Loucy (cell line): ENCODE measurements at regions not wholly inside any gene's neighbourhood (a gene's known extent, or its start where the extent isn't known, plus 50 kb on each side); places are given as distances from the start of the nearest gene placed in this dataset.

ENCODE experiments used
- H2AFZ ChIP-seq: fragments of 200-600 bp; sonication (generic); 2 replicates; pipeline ENCODE4 v1.6.0; 2016; ENCODE audit warnings: antibody characterized with exemption, mild to moderate bottlenecking, low read length, moderate library complexity
- H3F3A ChIP-seq: fragments of 200-600 bp; 2 replicates; pipeline ENCODE4 v1.6.0; 2016; ENCODE audit warnings: antibody characterized with exemption, low read depth, mild to moderate bottlenecking
- H3K27me3 ChIP-seq: fragments of 200-600 bp; sonication (generic); 2 replicates; pipeline ENCODE4 v1.6.1; 2014; ENCODE audit warnings: low read length, mild to moderate bottlenecking; ENCODE audit not compliant: insufficient read depth, poor library complexity, severe bottlenecking
- H3K36me3 ChIP-seq: fragments of 200-600 bp; sonication (generic); 2 replicates; pipeline ENCODE4 v1.6.1; 2016; ENCODE audit warnings: low read length; ENCODE audit not compliant: insufficient read depth
- H3K4me1 ChIP-seq: fragments of 200-600 bp; sonication (generic); 2 replicates; pipeline ENCODE4 v1.5.1; 2014; ENCODE audit warnings: low read length, mild to moderate bottlenecking; ENCODE audit not compliant: insufficient read depth, poor library complexity, severe bottlenecking
- H3K4me2 ChIP-seq: fragments of 200-600 bp; sonication (generic); 2 replicates; pipeline ENCODE4 v1.6.0; 2014; ENCODE audit warnings: antibody characterized with exemption, low read length, low read depth, mild to moderate bottlenecking; ENCODE audit not compliant: poor library complexity, severe bottlenecking
- H3K4me3 ChIP-seq: fragments of 200-600 bp; sonication (generic); 2 replicates; pipeline ENCODE4 v1.5.1; 2014; ENCODE audit warnings: low read length, mild to moderate bottlenecking, mixed read lengths; ENCODE audit not compliant: poor library complexity, severe bottlenecking
- H3K79me2 ChIP-seq: fragments of 200-600 bp; sonication (generic); 2 replicates; pipeline ENCODE4 v1.6.1; 2014; ENCODE audit warnings: low read length; ENCODE audit not compliant: insufficient read depth
- H3K9ac ChIP-seq: fragments of 200-600 bp; sonication (generic); 2 replicates; pipeline ENCODE4 v1.6.0; 2014; ENCODE audit warnings: mild to moderate bottlenecking, low read depth, low read length, moderate library complexity; ENCODE audit not compliant: poor library complexity, severe bottlenecking
- H3K9me2 ChIP-seq: fragments of 200-600 bp; sonication (generic); replicated peaks from 2 replicates; pipeline ENCODE4 v1.6.1; 2016; ENCODE audit warnings: low read depth, low read length, mixed read lengths
- H3K9me3 ChIP-seq: fragments of 200-600 bp; sonication (generic); 2 replicates; pipeline ENCODE4 v1.6.1; 2014; ENCODE audit warnings: mild to moderate bottlenecking, antibody characterized with exemption, low read length, low read depth; ENCODE audit not compliant: insufficient read depth
- H4K20me1 ChIP-seq: fragments of 200-600 bp; sonication (generic); 2 replicates; pipeline ENCODE4 v1.6.0; 2014; ENCODE audit warnings: antibody characterized with exemption, low read length, mild to moderate bottlenecking; ENCODE audit not compliant: insufficient read depth, poor library complexity, severe bottlenecking
- EZH2phosphoT487 ChIP-seq: fragments of 200-600 bp; IDR thresholded peaks from 2 replicates; pipeline ENCODE4 v1.6.1; 2018; ENCODE audit warnings: antibody characterized with exemption, mild to moderate bottlenecking, moderate library complexity, borderline replicate concordance
- TF ChIP-seq, protein P1 (sequence below): fragments of 200-600 bp; sonication (generic); conservative IDR thresholded peaks from 2 replicates; pipeline ENCODE4 v1.5.1; 2014; ENCODE audit warnings: mild to moderate bottlenecking, antibody characterized with exemption, low read length

DNA sequence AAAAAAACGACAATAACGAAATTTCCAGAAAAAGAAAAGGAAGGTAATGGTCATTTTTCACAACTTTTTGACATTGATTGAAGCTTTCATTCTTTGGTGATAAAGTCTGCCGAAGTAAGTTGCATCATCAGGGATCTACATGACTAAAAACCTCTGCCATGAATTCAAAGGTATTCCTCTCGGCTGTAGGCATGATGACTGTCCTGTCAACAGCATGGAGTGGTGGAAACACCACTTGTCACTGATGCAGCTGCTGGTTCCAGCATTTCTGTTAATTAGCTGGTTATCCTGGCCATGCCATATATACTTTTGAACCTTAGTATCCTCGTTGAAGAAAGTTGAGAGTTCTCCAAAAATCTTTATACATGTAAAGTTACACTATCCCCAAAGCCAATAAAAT lies 859.0 kb upstream of the ARPP21 start:
- Histone ChIP-seq H3K79me2 (no peaks in the 10 kb centered on the region), H3K27me3 (no peaks in the 10 kb centered on the region), H4K20me1 (no peaks in the 10 kb centered on the region), H3K4me2 (no peak overlapping the region), H3K4me3 (no peak overlapping the region), H3F3A (no peaks in the 10 kb centered on the region), H3K9ac (no peak overlapping the region), H3K9me2 (no peaks in the 10 kb centered on the region), H2AFZ (no peak overlapping the region), H3K9me3 (no peaks in the 10 kb centered on the region), H3K4me1 (peaks cover 7% of the 10 kb centered on the region), H3K36me3 (no peaks in the 10 kb centered on the region)
- TF ChIP-seq EZH2phosphoT487: no peak
- TF ChIP-seq, protein P1, sequence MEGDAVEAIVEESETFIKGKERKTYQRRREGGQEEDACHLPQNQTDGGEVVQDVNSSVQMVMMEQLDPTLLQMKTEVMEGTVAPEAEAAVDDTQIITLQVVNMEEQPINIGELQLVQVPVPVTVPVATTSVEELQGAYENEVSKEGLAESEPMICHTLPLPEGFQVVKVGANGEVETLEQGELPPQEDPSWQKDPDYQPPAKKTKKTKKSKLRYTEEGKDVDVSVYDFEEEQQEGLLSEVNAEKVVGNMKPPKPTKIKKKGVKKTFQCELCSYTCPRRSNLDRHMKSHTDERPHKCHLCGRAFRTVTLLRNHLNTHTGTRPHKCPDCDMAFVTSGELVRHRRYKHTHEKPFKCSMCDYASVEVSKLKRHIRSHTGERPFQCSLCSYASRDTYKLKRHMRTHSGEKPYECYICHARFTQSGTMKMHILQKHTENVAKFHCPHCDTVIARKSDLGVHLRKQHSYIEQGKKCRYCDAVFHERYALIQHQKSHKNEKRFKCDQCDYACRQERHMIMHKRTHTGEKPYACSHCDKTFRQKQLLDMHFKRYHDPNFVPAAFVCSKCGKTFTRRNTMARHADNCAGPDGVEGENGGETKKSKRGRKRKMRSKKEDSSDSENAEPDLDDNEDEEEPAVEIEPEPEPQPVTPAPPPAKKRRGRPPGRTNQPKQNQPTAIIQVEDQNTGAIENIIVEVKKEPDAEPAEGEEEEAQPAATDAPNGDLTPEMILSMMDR: no peak

GRCh38 chr3:34780973-34781372 lies 858.4 kb upstream of the ARPP21 start:
- TF ChIP-seq, protein P1: no peak
- TF ChIP-seq EZH2phosphoT487: no peak
- Histone ChIP-seq H3K9me2 (no peaks in the 10 kb centered on the region), H3K4me3 (no peak overlapping the region), H3K9ac (no peak overlapping the region), H3K27me3 (no peaks in the 10 kb centered on the region), H2AFZ (no peak overlapping the region), H4K20me1 (no peaks in the 10 kb centered on the region), H3K9me3 (no peaks in the 10 kb centered on the region), H3K4me1 (peaks cover 7% of the 10 kb centered on the region), H3K79me2 (no peaks in the 10 kb centered on the region), H3K36me3 (no peaks in the 10 kb centered on the region), H3F3A (no peaks in the 10 kb centered on the region), H3K4me2 (no peak overlapping the region)

DNA sequence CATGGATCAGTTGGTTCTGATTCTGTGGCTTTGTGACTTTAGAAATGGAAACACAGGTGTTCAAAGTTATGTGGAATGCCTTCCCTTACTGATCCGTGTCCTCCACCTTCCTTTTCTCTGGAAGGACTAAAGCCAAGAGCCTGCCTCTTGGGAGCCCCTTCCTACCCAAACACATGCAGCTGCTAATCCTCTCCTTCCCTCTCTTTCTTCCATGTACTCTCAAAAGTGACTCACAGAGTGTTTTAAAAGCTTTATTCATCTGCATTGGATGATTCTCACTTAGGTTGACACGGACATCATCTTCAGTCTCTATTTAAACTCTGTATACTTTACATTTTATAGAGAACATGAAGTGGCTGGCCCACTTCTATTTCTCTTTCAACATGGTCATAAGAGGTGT lies 856.5 kb upstream of the ARPP21 start:
- no peak overlapping the region for H3K9ac ChIP-seq
- H4K20me1 ChIP-seq: no peaks in the 10 kb centered on the region
- H3K9me2 ChIP-seq: no peaks in the 10 kb centered on the region
- H2AFZ ChIP-seq: peak overlapping the region; percentile 18; the same call in 1 of the 2 replicates
- H3K4me3 ChIP-seq: no peak overlapping the region
- H3K4me1 ChIP-seq: peaks cover 7% of the 10 kb centered on the region
- H3K79me2 ChIP-seq: no peaks in the 10 kb centered on the region
- H3K27me3 ChIP-seq: no peaks in the 10 kb centered on the region
- no peaks in the 10 kb centered on the region for H3K9me3 ChIP-seq
- no peaks in the 10 kb centered on the region for H3F3A ChIP-seq
- no peak overlapping the region for H3K4me2 ChIP-seq
- TF ChIP-seq, protein P1: no peak
- no peak for TF ChIP-seq EZH2phosphoT487
- no peaks in the 10 kb centered on the region for H3K36me3 ChIP-seq
